ENCODE measurements at regions not wholly inside any gene's neighbourhood (a gene's known extent, or its start where the extent isn't known, plus 50 kb on each side); places are given as distances from the start of the nearest gene placed in this dataset.
"Not testable (repeated sequence)": the region's sequence is repeated elsewhere in the genome, so short reads cannot be mapped to it uniquely, and the experiment has no call there.

- FAIRE-seq (no peak), DNase-seq (ENCODE audit: insufficient read length, low spot score) (no peak)
Measured at GRCh38 chr14:38384741-38385140, 128.8 kb upstream of the CLEC14A start.

- FAIRE-seq (no peak), DNase-seq (ENCODE audit: insufficient read length, low spot score) (no peak)
Measured at GRCh38 chr14:38367922-38368321, 112.0 kb upstream of the CLEC14A start.

GRCh38 chr14:38366374-38366773 is 110.5 kb upstream of the CLEC14A start:
- no peak for DNase-seq (ENCODE audit: insufficient read length, low spot score)
- no peak for FAIRE-seq

- DNase-seq (ENCODE audit: insufficient read length, low spot score): no peak
- FAIRE-seq: no peak
Measured at GRCh38 chr14:38363217-38363616, 107.3 kb upstream of the CLEC14A start.

GRCh38 chr14:38357557-38357956 is 101.7 kb upstream of the CLEC14A start:
- DNase-seq (ENCODE audit: insufficient read length, low spot score) (no peak), FAIRE-seq (no peak)

DNA sequence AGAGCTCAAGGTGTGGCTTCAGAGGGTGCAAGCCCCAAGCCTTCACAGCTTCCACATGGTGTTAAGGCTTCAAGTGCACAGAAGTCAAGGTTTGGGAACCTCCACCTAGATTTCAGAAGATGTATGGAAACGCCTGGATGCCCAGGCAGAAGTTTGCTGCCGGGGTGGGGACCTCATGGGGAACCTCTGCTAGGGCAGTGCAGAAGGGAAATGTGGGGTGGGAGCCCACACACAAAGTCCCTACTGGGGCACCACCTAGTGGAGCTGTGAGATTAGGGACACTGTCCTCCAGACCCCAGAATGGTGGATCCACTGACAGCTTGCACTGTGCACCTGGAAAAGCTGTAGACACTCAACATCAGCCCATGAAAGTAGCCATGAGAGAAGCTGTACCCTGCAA is 99.6 kb upstream of the CLEC14A start:
- DNase-seq (ENCODE audit: insufficient read length, low spot score); FAIRE-seq: not testable (repeated sequence)

- FAIRE-seq (no peak), DNase-seq (ENCODE audit: insufficient read length, low spot score) (no peak)
Measured at GRCh38 chr14:38350102-38350501, 94.2 kb upstream of the CLEC14A start.

GRCh38 chr14:38342803-38343202 is 86.9 kb upstream of the CLEC14A start:
- FAIRE-seq (no peak), DNase-seq (ENCODE audit: insufficient read length, low spot score) (no peak)

GRCh38 chr14:38339696-38340095 is 83.8 kb upstream of the CLEC14A start:
- DNase-seq (ENCODE audit: insufficient read length, low spot score) (no peak), FAIRE-seq (no peak)

- FAIRE-seq (no peak), DNase-seq (ENCODE audit: insufficient read length, low spot score) (no peak)
Measured at GRCh38 chr14:38336298-38336697, 80.4 kb upstream of the CLEC14A start.

DNA sequence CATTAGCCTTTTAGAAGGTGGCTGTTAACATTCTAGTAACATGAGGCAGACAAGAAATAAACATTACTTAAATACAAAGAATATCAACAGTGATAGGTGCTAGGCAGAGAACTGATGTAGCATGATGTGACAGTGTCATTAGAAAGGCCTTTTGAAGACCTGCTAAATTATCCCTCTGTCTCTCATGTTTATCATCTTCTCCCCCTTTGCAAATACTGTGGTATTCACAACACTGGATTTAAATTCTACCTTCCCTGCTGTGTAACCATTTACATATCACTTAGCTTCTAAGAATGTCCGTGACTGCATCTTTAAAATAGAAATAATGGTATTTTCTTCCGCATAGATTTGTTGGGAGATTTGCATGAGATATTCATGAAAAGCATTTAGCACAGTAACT is 74.4 kb upstream of the CLEC14A start:
- no peak for DNase-seq (ENCODE audit: insufficient read length, low spot score)

DNA sequence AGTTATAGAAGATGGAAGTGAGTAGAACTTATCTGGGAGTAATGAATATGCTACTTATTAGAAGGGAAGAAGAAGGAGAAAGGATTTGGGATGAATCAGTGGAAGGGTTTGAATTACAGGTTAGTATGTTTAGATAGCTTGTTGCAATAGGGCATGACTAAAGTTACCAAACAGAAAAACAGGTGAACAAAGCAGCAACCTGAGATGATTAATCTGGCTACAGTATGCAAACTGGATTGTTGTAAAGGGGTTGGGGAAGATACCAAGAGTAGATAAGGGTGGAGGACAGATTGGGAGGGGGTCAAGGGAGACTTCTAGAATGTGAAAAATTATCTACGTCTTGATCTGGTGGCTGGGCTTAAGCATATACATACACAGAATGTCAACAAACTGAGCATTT is 73.4 kb upstream of the CLEC14A start:
- no peak for DNase-seq (ENCODE audit: insufficient read length, low spot score)
- no peak for FAIRE-seq

More for the DNA sequence above, 74.4 kb upstream of the CLEC14A start:
- no peak for FAIRE-seq

DNA sequence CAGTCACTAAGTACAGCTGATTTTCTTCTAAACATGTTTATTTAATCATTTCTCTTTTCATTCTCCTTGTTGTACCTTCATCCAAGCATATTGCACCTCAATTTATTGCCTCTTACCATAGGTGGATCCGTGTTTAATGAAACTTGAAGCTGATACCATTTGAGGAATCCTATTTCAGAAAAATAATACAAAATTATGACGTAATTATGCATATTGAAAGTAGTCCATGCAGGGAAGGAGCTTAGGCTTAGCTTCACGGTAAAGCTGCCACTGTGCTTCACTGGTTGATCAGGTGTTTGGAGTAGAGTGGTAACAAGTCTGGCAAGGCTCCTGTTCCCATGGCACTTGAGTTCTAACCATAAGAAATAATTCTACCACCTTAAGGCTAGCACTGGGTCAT is 61.0 kb upstream of the CLEC14A start:
- no peak for DNase-seq (ENCODE audit: insufficient read length, low spot score)
- no peak for FAIRE-seq

- DNase-seq (ENCODE audit: insufficient read length, low spot score) (no peak), FAIRE-seq (no peak)
Measured at GRCh38 chr14:38311655-38312054, 55.8 kb upstream of the CLEC14A start.

DNA sequence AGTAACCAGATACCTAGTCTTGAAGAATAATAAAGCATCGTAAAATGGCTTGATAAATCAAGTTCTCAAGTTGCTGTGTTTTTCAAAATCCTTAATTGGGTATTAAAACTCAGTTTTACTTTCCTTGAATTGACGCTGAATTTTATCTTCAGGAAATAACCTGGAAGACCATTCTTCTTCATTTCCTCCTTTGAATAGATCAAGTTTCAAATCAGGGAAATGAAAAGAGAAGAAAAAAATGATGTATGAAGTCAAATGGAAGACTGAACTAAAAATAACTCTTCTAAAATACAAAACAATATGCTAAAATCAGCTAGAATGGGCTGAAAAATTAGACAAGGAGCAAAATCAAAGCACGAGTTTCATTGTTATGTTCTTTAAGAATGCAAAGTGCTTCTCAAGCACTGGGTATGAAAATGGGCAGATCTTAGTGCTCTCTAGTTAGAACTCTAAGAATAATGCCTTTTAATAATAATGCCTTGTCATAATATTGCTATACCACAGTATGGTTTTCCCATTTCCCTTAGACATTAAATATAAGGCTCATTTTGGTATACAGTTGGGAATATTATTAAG is 54.6 kb upstream of the CLEC14A start:
- no peak for DNase-seq (ENCODE audit: insufficient read length, low spot score)
- FAIRE-seq: no peak

DNA sequence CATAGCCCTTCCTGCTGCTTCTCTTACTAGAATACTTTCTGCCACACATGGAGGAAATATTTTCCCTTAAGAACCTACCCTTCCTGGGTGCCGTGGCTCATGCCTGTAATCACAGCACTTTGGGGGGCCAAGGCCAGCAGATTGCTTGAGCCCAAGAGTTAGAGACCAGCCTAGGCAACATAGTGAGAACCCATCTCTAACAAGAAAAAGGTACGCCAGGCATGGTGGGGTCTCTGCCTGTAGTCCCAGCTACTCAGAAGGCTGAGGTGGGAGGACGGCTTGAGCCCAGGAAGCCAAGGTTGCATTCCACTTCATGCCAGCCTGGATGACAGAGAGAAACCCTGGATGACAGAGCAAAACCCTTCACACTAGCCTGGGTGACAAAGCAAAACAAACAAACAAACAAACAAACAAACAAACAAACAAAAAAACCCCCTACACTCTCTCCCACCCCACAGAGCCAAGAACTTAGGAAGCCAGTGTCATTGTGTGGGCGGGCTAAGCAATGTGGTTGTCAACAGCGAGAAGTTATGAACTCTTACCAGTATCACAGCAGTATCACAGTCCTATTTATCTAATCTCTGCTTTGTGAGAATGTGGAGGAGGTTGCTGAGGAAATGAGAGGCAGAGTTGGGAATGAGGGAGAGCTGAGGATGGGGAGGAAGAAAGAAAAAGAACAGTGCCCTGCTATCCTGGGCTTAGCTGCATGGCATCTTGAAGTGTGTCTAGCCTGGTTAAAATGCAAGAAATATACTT is 53.8 kb upstream of the CLEC14A start:
- no peak for FAIRE-seq

More for the DNA sequence above, 53.8 kb upstream of the CLEC14A start:
- no peak for DNase-seq (ENCODE audit: insufficient read length, low spot score)

Data from GM19239 (cell line).